UCSD-AML1 (cell line): ENCODE measurements at regions not wholly inside any gene's neighbourhood (a gene's known extent, or its start where the extent isn't known, plus 50 kb on each side); places are given as distances from the start of the nearest gene placed in this dataset.
"Not testable (repeated sequence)": the region's sequence is repeated elsewhere in the genome, so short reads cannot be mapped to it uniquely, and the experiment has no call there.

Experiments
- DNase-seq: peaks from one replicate; lab custom pipeline; 2025; ENCODE audit not compliant: unreplicated experiment; lab: John Stamatoyannopoulos, UW

DNA sequence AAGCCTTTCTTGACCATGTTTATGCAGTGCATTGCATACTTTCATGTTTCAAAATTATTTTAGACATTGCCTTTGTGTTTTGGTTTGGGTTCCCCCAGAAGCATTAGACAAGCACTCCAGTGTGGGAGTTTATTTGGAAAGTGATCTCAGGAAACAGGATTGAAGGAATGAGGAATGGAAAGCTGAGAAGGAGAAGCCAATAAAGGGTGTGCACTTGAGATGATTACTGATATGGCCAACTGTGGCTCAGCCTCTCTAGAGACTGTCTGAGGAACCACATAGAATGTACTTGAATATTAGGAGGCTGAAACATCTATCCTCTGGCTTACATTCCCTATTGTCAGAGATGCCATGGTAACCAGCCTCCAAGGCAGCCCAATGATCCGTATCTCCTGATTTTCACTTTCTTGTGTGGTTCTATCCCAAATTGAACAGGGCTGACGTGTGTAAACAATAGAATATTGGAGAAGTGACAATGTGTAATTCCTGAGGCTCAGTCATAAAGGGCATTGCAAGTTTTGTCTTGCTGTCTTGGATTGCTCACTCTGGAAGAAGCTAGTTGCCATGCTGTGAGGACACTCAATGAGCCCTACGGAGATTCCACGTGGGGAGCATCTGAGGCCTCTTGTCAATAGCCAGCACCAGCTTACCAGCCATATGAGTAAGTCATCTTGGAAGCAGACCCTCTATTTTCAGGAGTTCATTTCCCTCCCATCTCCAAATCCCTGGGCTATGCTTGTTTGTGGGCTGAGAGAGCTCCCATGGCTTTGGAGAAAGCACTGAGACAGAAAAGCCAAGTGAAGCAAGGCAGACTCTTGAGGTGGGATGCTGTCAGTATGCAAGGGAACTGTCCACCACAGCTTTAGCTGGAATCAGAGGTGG is 84.7 kb downstream of the SCN11A start:
- no peak for DNase-seq

DNA sequence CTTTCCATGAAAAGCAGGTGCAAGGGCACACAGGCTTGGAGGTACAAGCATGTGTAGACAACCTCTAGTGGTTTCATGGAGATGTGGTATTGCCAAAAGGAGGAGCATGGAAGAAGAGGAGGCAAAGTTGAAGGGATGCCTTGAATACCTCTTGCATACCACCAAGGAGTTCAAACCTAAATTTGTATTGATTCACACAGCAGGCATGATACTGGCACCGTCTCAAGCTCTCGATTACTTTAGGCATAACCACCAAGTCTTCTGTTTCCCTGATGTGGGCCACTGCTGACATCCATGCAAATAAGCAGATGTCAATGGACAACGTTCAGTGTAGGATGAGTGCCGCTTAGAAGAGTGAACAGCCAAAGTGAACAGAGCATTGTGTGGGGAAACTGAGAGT is 87.1 kb downstream of the SCN11A start:
- no peak for DNase-seq

DNA sequence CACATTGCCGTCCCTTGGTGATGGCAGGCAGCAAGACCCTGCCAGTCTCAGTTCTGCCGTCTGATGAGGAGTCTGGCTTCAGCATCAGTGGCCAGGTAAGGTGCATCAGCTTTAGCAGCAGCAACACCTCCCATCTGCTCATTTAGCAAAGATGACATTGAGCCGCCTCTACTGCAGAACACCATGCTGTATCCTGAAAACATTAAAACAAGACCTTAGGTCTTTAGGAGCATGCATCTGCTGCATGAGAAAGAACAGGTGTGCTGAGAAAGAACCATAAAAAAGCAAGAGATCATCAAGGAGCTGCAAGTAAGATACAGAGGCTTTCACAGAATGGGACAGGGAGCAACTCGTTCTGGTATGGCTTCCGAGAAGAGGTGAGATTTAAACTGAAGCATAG is 87.5 kb downstream of the SCN11A start:
- no peak for DNase-seq

DNA sequence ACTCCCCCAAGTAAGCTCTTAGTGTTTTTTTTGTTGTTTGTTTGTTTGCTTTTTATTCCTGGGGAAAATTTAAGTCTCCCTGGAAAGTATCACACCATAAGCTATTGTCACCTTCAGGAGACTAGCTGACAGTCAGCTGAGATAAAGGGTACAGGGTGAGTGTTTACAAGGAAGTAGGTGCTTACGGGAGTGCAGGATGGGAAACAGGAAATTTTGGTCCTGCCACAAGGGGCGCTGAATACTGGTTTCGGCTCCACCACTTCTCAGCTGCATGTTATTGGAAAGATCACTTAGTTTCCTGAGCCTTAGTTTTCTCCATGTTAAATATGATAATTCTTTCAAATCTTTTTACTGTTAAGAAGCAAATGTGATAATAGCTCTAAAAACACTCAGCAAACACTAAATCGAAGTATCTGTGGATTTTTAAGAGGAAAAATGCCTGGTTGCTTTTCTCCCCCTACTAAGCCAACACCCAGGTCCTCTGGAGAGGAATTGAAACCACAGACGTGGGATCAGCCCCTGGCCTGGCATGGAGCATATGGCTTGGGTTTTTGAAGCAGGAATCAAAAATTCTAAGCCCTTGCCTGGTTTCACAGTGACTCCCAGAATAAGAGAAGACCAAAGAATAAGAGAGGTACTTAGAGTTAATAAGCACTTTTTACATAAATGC is 90.7 kb downstream of the SCN11A start:
- DNase-seq = peak; percentile 56

DNA sequence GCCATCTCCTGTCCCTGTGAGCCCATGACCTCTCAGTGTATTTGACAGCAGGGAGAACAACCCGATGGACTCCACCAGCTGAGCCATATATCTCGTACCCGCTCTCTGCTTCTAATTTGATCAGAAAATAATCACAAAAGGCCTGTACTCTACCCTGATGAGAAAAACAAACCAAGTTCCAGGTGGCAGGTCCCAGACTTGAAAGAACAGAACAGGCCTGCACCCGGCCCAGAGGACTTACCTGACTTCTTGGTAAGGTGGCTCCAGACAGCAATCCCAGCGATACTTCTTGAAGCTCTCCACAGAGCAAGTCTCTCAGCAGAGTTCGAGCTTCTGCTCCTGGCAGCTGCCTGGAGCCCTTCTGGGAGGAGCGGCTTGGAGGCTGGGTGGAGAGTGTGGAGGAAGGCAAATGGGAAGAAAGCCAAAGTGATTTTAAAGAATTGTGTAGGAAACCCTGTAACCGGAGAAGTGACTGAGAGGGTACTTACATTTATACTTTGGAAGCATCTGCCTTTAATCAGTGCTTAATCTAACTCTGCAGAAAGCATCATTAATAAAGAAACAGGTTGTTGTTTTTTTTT is 91.6 kb downstream of the SCN11A start:
- no peak for DNase-seq

DNA sequence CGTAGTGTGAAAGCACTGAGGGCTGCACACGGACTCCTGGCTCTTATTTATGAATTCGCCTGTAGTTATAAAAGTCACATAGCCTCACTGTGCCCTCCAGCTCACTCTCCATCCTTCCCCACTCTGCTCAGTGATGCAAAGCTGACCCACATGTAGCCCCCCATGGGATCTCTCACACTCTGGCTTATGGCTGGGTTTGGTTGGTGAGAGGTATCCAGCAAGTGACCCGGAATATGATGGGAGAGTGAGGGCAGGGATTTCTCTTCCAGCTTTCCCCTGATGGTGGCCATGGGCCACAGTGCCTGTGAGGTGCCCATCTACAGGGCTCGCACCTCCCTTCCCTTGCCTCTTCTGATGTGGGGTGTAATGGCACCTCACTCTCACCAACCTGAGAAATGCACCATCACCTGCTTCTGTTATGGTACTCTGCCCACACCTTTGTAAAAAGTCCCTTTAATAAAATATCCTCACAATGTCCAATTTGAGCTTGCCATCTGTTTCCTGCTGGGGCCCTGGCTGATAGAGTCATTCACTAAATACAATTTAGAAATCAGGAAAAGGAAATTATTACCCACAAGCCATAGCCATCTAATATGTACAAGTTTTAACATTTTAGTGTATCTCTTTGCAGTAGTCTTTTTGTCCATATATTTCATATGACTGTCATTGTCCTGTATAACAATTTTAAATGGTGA is 93.6 kb downstream of the SCN11A start:
- DNase-seq = no peak

DNA sequence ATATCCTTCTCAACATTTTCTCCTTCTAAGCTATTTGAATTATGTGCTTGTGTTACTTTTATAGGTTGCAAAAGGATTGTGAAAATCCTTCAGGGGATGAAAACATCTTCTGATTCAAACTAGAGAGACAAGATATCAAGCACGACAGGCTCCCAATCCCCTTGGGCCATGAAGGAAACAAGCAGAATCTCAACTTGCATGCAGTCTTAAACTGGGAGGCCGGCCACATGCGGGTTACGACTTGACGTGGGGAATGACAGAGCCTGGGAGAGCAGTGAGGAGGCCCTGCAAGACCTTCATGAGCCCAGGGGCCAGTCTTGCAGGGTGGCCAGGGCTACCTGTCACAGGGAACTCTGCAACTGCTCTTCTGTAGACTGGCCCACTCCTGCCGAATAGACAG is 94.4 kb downstream of the SCN11A start:
- no peak for DNase-seq

DNA sequence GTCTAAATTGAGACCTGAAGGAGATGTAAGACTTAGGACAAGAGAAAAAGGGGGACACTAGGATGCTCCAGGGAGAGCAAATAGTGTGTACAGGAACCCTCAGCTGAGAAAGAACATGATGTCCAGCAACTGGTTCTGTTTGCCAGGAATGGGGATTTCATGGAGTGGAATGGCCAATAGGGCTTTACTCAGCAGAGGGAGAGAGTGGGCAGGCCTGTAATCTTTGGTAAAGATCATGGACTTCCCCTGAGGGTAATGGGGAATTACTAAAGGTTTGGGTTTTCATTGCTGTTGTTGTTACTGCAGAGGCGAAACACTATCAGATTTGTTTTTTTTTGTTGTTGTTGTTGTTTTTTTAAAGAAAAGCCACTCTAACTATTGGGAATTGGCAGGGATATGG is 99.0 kb downstream of the SCN11A start:
- DNase-seq = no peak

DNA sequence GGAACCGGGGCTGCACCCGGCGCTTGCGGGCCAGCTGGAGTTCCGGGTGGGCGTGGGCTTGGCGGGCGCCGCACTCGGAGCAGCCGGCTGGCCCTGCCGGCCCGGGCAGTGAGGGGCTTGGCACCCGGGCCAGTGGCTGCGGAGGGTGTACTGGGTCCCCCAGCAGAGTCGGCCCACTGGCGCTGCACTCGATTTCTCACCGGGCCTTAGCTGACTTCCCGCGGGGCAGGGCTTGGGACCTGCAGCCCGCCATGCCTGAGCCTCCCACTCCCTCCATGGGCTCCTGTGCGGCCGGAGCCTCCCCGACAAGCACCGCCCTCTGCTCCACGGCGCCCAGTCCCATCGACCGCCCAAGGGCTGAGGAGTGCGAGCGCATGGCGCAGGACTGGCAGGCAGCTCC is 100.6 kb downstream of the SCN11A start:
- not testable (repeated sequence) for DNase-seq

DNA sequence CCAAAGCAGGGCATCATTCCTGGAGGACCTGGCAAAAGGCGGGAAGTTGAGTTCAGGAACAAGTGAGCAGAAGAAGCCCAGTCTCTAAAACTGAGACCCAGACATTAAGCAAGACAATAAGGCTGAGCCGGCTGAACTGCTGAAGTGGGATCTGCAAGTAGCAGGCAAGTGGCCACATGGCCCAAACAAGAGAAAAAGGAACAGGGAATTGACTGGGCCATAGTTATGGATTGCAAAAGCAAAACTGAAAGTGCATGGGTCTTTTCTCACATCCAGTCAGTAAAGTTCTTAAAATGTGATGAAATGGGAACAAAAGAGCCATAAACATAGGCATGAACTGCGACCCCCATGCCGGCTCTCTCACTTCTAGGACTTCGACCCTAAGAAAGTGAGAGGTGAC is 101.2 kb downstream of the SCN11A start:
- no peak for DNase-seq

DNA sequence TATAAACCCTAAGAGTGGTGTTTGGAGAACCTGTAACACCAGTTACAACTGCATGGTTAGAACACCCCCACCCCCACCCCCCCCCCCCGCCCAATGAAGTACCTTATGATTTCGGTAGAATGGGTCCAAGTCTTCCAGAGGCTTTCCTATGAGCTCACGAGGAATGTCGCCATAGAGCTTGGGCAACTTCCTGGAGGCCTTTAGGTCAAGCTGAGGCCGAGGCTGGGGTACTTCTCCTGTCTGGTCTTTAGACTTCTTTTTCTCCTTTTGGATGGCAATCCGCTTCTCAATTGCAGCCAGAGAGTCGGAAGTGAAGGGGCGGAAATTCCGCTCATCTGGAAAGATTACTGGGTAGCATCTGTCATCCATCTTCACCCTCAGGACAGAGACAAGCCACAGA is 101.8 kb downstream of the SCN11A start:
- DNase-seq = no peak

DNA sequence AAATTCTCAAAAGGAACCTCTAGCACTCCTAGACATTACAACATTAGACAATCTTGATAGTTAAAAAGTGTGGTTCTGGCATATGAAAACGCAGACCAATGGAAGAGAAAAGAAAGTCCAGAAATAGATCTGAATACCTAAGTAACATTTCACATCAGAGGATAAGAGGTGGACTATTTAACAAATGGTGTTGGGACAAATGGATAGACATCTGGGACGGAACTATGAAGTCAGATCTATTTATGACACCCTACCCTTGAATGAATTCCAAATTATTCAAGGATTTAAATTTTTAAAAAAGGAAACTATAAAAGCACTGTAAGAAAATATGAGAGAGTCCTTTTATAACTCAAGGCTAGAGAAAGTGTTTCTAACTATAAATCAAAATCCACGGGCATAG is 111.3 kb downstream of the SCN11A start:
- DNase-seq = no peak

DNA sequence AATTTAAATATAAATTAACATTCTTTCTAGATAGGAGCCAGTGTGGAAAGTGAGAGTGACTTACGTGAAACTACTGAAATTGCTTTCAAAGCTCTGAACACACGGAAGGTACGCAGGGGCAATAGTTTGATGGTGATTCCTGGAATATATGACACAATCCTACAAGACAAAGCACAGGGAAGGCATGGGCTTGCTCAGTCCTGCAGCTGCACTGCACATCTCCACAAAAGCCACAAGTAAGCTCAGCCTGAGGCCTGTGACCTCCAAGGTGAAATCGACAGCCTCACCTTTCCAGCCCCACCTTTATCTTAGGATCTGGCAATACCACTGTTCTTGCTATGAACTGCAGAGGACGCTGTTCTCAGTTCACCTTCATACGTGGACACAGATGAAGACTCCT is 109.3 kb upstream of the SCN10A start:
- DNase-seq = no peak

DNA sequence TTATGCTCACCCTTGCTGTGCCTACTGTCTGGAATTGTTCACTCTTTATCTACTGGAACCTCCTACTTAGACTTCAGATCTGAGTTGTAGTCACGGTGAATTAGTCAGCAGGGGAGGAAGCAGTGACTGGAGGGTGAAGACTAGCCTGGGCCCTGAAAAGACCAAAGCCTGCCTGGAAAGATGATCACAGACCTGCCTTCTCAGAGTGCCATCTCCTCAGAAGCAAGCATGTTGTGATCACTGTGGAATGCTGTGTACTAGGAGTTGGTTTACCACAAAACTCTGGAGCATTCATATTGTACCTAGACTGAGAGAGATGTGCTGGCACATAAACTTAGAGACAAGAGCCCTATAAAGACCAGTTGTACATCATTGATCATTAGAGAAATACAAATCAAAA is 100.7 kb upstream of the SCN10A start:
- no peak for DNase-seq

DNA sequence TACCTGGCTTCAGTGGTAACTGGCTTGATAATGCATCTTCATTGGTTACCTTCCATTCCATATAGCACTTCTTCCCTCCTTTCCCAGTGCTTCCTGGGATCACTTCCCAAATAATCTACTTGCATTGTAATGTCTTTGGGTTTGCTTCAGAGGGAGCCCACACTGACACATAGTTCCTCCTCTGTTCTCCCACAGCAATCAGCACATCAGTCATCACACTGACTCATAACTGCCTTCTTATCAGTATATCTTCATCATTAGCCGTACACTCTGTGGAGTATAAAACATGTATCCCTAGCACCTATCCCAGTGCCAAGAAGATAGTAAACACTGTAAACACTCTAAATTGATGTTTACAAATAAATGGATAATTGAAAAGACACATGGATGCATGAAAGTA is 91.4 kb upstream of the SCN10A start:
- DNase-seq = no peak

DNA sequence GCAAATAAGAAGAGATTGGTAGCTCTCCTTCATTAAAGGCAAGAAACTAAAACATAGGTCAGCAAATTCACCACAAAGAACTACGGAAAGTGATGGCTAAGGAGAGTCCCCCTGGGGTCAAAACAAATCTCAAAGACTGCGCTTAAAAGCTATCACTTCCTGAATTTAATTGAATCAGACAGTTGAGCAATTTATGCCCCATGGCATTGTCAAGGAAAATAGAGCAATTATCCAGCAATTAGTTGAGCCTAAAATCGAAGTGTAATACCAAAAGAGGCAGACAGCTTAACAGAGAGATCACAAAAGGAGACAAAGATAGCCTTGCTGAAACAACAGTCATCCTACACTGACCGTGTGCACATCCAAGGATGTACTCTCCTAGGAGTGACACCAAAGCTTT is 74.4 kb upstream of the SCN10A start:
- no peak for DNase-seq

DNA sequence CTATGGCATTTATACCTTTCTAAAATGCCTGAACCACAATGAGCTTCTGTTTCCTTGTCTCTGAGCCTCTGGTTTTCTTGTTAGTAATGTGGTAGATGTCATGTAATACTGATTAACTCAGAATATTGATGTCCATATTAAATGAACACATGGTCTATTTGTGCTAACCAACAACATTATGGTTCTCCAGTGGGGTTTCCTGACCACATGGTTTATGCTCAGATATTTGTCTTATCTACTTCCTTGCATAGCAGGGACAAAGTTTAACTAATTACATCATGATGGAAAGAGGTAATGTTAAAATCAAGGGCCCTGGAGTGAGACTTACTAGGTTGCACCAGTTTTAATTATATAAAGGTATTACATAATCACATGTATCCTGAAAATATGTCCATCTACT is 62.6 kb upstream of the SCN10A start:
- no peak for DNase-seq
